Endothelial cell of umbilical vein (primary cell): ENCODE measurements at regions not wholly inside any gene's neighbourhood (a gene's known extent, or its start where the extent isn't known, plus 50 kb on each side); places are given as distances from the start of the nearest gene placed in this dataset.

Experiments
- BruUV-seq: library from RNA; stranded (reverse); fragments of 400-500 nt; replicated peaks from 2 replicates; lab custom pipeline; 2021; lab: Mats Ljungman, UMichigan
- CTCF ChIA-PET: fragments of 300-600, 350-600 bp; sonication (Branson Sonifier 250); formaldehyde crosslinking; loops from one replicate; lab custom pipeline; 2021; ENCODE audit warnings: antibody characterized with exemption, inconsistent platforms; lab: Charles Lee
- POLR2A ChIA-PET: fragments of 300-600, 350-600 bp; sonication (Branson Sonifier 250); formaldehyde crosslinking; loops from one replicate; lab custom pipeline; 2021; ENCODE audit warnings: antibody characterized with exemption, inconsistent platforms; lab: Charles Lee
- DNase-seq: peaks from one replicate; pipeline ENCODE4 v3.0.0-alpha.2; 2011; ENCODE audit warnings: low read depth, low spot score
- FAIRE-seq: peaks from 2 replicates; lab custom pipeline; 2011; peaks lifted over from hg19 to GRCh38; lab: Jason Lieb, UNC
- H2AFZ ChIP-seq: 2 replicates; pipeline ENCODE4 v1.6.0; 2012; ENCODE audit warnings: low read depth, low read length, control low read depth, inconsistent platforms
- H3K27ac ChIP-seq: 2 replicates; pipeline ENCODE4 v1.5.1; 2011; ENCODE audit warnings: low read depth, mild to moderate bottlenecking, control low read depth, low read length, moderate library complexity; ENCODE audit not compliant: insufficient read depth
- H3K27me3 ChIP-seq, 2 experiments: 2 replicates each; pipeline versions ENCODE4 v1.6.0 to v1.6.1; 2011; ENCODE audit warnings: low read length in 2 of 2, mixed read lengths in 1 of 2; ENCODE audit not compliant: control insufficient read depth in 2 of 2, insufficient read depth in 2 of 2
- H3K36me3 ChIP-seq, 2 experiments: 2 replicates in 1 of 2; 3 replicates in 1 of 2; pipeline ENCODE4 v1.5.1; 2011; ENCODE audit warnings: low read length in 2 of 2, mild to moderate bottlenecking in 1 of 2, moderate library complexity in 1 of 2; ENCODE audit not compliant: control insufficient read depth in 2 of 2, insufficient read depth in 2 of 2; ENCODE audit errors: extremely low read depth in 1 of 2
- H3K4me1 ChIP-seq: 3 replicates; pipeline ENCODE4 v1.5.1; 2011; ENCODE audit warnings: mild to moderate bottlenecking, low read length; ENCODE audit not compliant: control insufficient read depth, insufficient read depth; ENCODE audit errors: extremely low read depth
- H3K4me2 ChIP-seq: 2 replicates; pipeline ENCODE4 v1.6.1; 2011; ENCODE audit warnings: low read length, control low read depth, mixed read lengths; ENCODE audit not compliant: insufficient read depth
- H3K4me3 ChIP-seq, 3 experiments: fragments of 200-600 bp in 1 of 3; sonication (generic), shearing (Covaris generic) in 1 of 3; replicated peaks in 1 of 3; 2 replicates each; pipeline ENCODE4 v1.5.1; 2011 to 2016; ENCODE audit warnings: control low read depth in 3 of 3, low read length in 3 of 3, mild to moderate bottlenecking in 2 of 3, inconsistent platforms in 1 of 3, low read depth in 1 of 3, moderate library complexity in 1 of 3; ENCODE audit not compliant: insufficient read depth in 1 of 3
- H3K79me2 ChIP-seq: 2 replicates; pipeline ENCODE4 v1.6.0; 2012; ENCODE audit warnings: low read length, inconsistent platforms; ENCODE audit not compliant: control insufficient read depth, insufficient read depth
- H3K9ac ChIP-seq: replicated peaks from 2 replicates; pipeline ENCODE3; 2011; ENCODE audit warnings: low read length, control low read depth; ENCODE audit not compliant: insufficient read depth; ENCODE audit errors: extremely low read depth
- H3K9me1 ChIP-seq: replicated peaks from 3 replicates; pipeline ENCODE4 v1.6.0; 2011; ENCODE audit warnings: mild to moderate bottlenecking, low read length; ENCODE audit not compliant: control insufficient read depth, insufficient read depth; ENCODE audit errors: extremely low read depth
- H3K9me3 ChIP-seq: replicated peaks from 2 replicates; pipeline ENCODE4 v1.5.1; 2012; ENCODE audit warnings: low read length, inconsistent platforms; ENCODE audit not compliant: control insufficient read depth, insufficient read depth
- H4K20me1 ChIP-seq: replicated peaks from 2 replicates; pipeline ENCODE3; 2011; ENCODE audit warnings: mild to moderate bottlenecking, low read length; ENCODE audit not compliant: control insufficient read depth, insufficient read depth; ENCODE audit errors: extremely low read depth
- CTCF ChIP-seq, 2 donors: IDR thresholded peaks; 1 replicate in 1 of 2; 2 replicates in 1 of 2; pipeline ENCODE4 v1.5.1; 2011; ENCODE audit warnings: low read length in 2 of 2, mild to moderate bottlenecking in 2 of 2, moderate library complexity in 2 of 2, control low read depth in 1 of 2, inconsistent platforms in 1 of 2, low read depth in 1 of 2; ENCODE audit not compliant: insufficient read depth in 1 of 2; ENCODE audit errors: extremely low read depth in 1 of 2
- EZH2 ChIP-seq: IDR thresholded peaks from 2 replicates; pipeline ENCODE4 v1.6.1; 2012; ENCODE audit warnings: borderline replicate concordance, low read depth, mild to moderate bottlenecking, moderate library complexity, low read length, inconsistent platforms; ENCODE audit not compliant: severe bottlenecking
- GATA2 ChIP-seq: IDR thresholded peaks from 2 replicates; pipeline ENCODE4 v1.7.0; 2011; ENCODE audit warnings: low read depth, mild to moderate bottlenecking, moderate library complexity, mixed read lengths, low read length; ENCODE audit not compliant: insufficient read length, insufficient read depth
- JUN ChIP-seq: IDR thresholded peaks from 2 replicates; pipeline ENCODE4 v1.6.1; 2011; ENCODE audit warnings: borderline replicate concordance, low read depth; ENCODE audit not compliant: insufficient read length, insufficient read depth
- MAX ChIP-seq: IDR thresholded peaks from 2 replicates; pipeline ENCODE4 v1.6.1; 2011; ENCODE audit not compliant: insufficient read depth, insufficient read length
- MYC ChIP-seq: IDR thresholded peaks from one replicate; pipeline ENCODE4 v1.6.1; 2011; ENCODE audit warnings: mild to moderate bottlenecking, low read depth, low read length
- POLR2A ChIP-seq: IDR thresholded peaks from 2 replicates; pipeline ENCODE4 v1.6.1; 2012; ENCODE audit warnings: low read depth, mild to moderate bottlenecking, control low read depth, low read length
- dilution Hi-C: fragments of 300-500 bp; cut with MboI; formaldehyde crosslinking; loops from one replicate; pipeline ENCODE4 v1.15.0; 2019; ENCODE audit warnings: low sequenced_read_pairs; ENCODE audit not compliant: extremely low pct_ligation_motif_present
- intact Hi-C: fragments of 100-400 bp; cut with micrococcal nuclease; formaldehyde crosslinking; loops from one replicate; pipeline ENCODE4 v1.10.0; 2022

- Histone ChIP-seq H3K4me3 (no peak overlapping the region), H4K20me1 (no peaks in the 10 kb centered on the region), H3K9me3 (no peaks in the 10 kb centered on the region), H3K36me3 (no peaks in the 10 kb centered on the region), H3K9me1 (no peaks in the 10 kb centered on the region), H3K4me1 (peaks cover 6% of the 10 kb centered on the region), H3K79me2 (no peaks in the 10 kb centered on the region), H3K27me3 (no peaks in the 10 kb centered on the region), H2AFZ (peak overlapping the region; percentile 74), H3K27ac (no peak overlapping the region), H3K4me2 (peak overlapping the region; percentile 11), H3K9ac (no peak overlapping the region)
- ChIA-PET POLR2A (no interaction called here), CTCF (interaction anchor here (1.9 to 3.6 kb wide), 3 partner anchors 18 to 298 kb away, joined by 4 to 30 read pairs (median 12); no protein-coding TSS in a partner anchor)
- peak; percentile 71 for FAIRE-seq
- DNase-seq = peak; percentile 20
- TF ChIP-seq POLR2A (no peak), JUN (no peak), EZH2 (no peak), GATA2 (no peak), CTCF (IDR thresholded peaks at IDR 0.05; ENCODE audit: extremely low read depth in 1 of 2, insufficient read depth in 1 of 2, low read depth in 1 of 2, low read length in 2 of 2) (no peak), MYC (no peak), MAX (no peak)
- no TSS peak for BruUV-seq
- intact Hi-C loops (loop anchor here (1.0 kb wide), 1 partner anchor 532 kb away; no protein-coding TSS in a partner anchor), dilution Hi-C loops (no loop called here)
Observed at GRCh38 chr15:66901336-66902100, 163.9 kb upstream of the SMAD3 start.
